Endodermal cell (in vitro differentiated cells): ENCODE measurements at regions not wholly inside any gene's neighbourhood (a gene's known extent, or its start where the extent isn't known, plus 50 kb on each side); places are given as distances from the start of the nearest gene placed in this dataset.

Experiments
- DNase-seq: peaks from one replicate; pipeline ENCODE4 v3.0.0-alpha.2; 2017
- H3K27ac ChIP-seq: 2 replicates; pipeline ENCODE4 v1.5.1; 2013; ENCODE audit warnings: mild to moderate bottlenecking, low read depth, low read length, moderate library complexity
- H3K27me3 ChIP-seq: 2 replicates; pipeline ENCODE4 v1.6.1; 2013; ENCODE audit warnings: mild to moderate bottlenecking, low read length, moderate library complexity; ENCODE audit not compliant: insufficient read depth, control insufficient read depth, poor library complexity, severe bottlenecking
- H3K36me3 ChIP-seq: 2 replicates; pipeline ENCODE4 v1.7.0; 2013; ENCODE audit warnings: mild to moderate bottlenecking, low read length, moderate library complexity; ENCODE audit not compliant: control insufficient read depth, insufficient read depth
- H3K4me1 ChIP-seq: one replicate; pipeline ENCODE4 v1.7.0; 2013; ENCODE audit warnings: low read length; ENCODE audit not compliant: control insufficient read depth, insufficient read depth
- H3K4me3 ChIP-seq: 2 replicates; pipeline ENCODE4 v1.5.1; 2013; ENCODE audit warnings: mild to moderate bottlenecking, low read length, moderate library complexity
- H3K9ac ChIP-seq: 2 replicates; pipeline ENCODE4 v1.6.1; 2013; ENCODE audit warnings: mild to moderate bottlenecking, low read length, moderate library complexity; ENCODE audit not compliant: poor library complexity, severe bottlenecking; ENCODE audit errors: extremely low read depth
- H3K9me3 ChIP-seq: 2 replicates; pipeline ENCODE4 v1.6.1; 2013; ENCODE audit warnings: mild to moderate bottlenecking, low read length, moderate library complexity; ENCODE audit not compliant: control insufficient read depth
- H3K27ac Mint-ChIP-seq: 2 replicates; pipeline ENCODE4 v1.8.0; 2020; ENCODE audit warnings: mixed read lengths
- H3K27me3 Mint-ChIP-seq: 2 replicates; pipeline ENCODE4 v1.8.0; 2021; ENCODE audit warnings: mild to moderate bottlenecking, mixed read lengths; ENCODE audit not compliant: insufficient read depth
- H3K36me3 Mint-ChIP-seq: 2 replicates; pipeline ENCODE4 v1.8.0; 2020; ENCODE audit warnings: low read depth, mixed read lengths
- H3K4me1 Mint-ChIP-seq: 2 replicates; pipeline ENCODE4 v1.8.0; 2020; ENCODE audit warnings: mixed read lengths
- H3K4me3 Mint-ChIP-seq: 2 replicates; pipeline ENCODE4 v1.8.0; 2020; ENCODE audit warnings: mild to moderate bottlenecking, moderate library complexity, mixed read lengths
- H3K9me3 Mint-ChIP-seq: 2 replicates; pipeline ENCODE4 v1.8.0; 2020; ENCODE audit warnings: mild to moderate bottlenecking, mixed read lengths
- CTCF ChIP-seq: fragments of 200-600 bp; sonication (generic); conservative IDR thresholded peaks from 2 replicates; pipeline ENCODE4 v1.5.0; 2021; ENCODE audit warnings: antibody characterized with exemption, mild to moderate bottlenecking
- WGBS, 2 experiments: methylation state at CpG; one replicate each; pipeline versions ENCODE4 v1.1.5 to v1.1.7; 2013; ENCODE audit warnings: missing lambda C conversion rate in 2 of 2, mixed read lengths in 1 of 2; ENCODE audit not compliant: insufficient coverage in 1 of 2, insufficient read length in 1 of 2; 5-methylcytosine and 5-hydroxymethylcytosine counted together

GRCh38 chr11:122040464-122040863 lies 75.6 kb downstream of the BLID start:
- H3K27me3 Mint-ChIP-seq, result no peaks in the 10 kb centered on the region
- H3K9me3 ChIP-seq, result no peaks in the 10 kb centered on the region
- no peak for TF ChIP-seq CTCF
- H3K9me3 Mint-ChIP-seq, result no peaks in the 10 kb centered on the region
- WGBS, 2 experiments, result 33 to 41% methylated on average over 5 to 6 of the region's 6 CpGs
- H3K27ac Mint-ChIP-seq, result no peak overlapping the region
- H3K4me1 Mint-ChIP-seq, result peaks cover 15% of the 10 kb centered on the region
- H3K27ac ChIP-seq, result no peak overlapping the region
- peak; percentile 49 for DNase-seq
- H3K36me3 ChIP-seq, result no peaks in the 10 kb centered on the region
- H3K27me3 ChIP-seq, result no peaks in the 10 kb centered on the region
- H3K4me3 Mint-ChIP-seq, result no peak overlapping the region
- H3K36me3 Mint-ChIP-seq, result no peaks in the 10 kb centered on the region
- no peak overlapping the region for H3K4me3 ChIP-seq
- peaks cover 5% of the 10 kb centered on the region for H3K4me1 ChIP-seq
- H3K9ac ChIP-seq, result no peak overlapping the region

DNA sequence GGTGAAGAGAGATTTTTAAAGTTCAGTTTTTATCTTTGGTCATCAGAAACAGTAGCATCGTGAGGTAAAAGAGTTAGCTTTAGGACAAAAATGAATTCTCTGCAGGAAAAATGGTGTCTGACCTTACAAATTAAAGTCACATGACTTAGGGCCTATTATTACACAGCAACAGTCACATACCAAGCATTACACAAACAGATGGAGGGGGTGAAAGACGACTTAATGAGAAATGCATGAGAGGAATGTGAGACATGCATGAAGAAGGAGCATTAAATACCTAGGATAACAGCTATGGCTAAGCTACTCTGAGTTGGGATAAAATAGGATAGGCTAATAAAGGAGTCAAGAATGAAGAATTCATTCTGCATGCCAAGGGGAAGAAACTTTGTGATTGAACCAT lies 77.5 kb downstream of the BLID start:
- Mint-ChIP-seq H3K4me1 (peaks cover 15% of the 10 kb centered on the region), H3K36me3 (no peaks in the 10 kb centered on the region), H3K4me3 (no peak overlapping the region), H3K27me3 (no peaks in the 10 kb centered on the region), H3K9me3 (no peaks in the 10 kb centered on the region), H3K27ac (no peak overlapping the region)
- Histone ChIP-seq H3K36me3 (no peaks in the 10 kb centered on the region), H3K9me3 (no peaks in the 10 kb centered on the region), H3K4me3 (no peak overlapping the region), H3K9ac (no peak overlapping the region), H3K4me1 (peaks cover 5% of the 10 kb centered on the region), H3K27ac (no peak overlapping the region), H3K27me3 (no peaks in the 10 kb centered on the region)
- WGBS, 2 experiments, result 68% methylated on average over 2 of the region's 2 CpGs; no CpG with 5 or more reads in 1 of the 2 experiments
- no peak for DNase-seq
- TF ChIP-seq CTCF, result no peak

- H3K4me1 ChIP-seq, result peaks cover 5% of the 10 kb centered on the region
- H3K36me3 ChIP-seq, result no peaks in the 10 kb centered on the region
- Mint-ChIP-seq H3K27ac (no peak overlapping the region), H3K9me3 (no peaks in the 10 kb centered on the region), H3K36me3 (no peaks in the 10 kb centered on the region), H3K27me3 (peaks cover 1% of the 10 kb centered on the region), H3K4me1 (peaks cover 15% of the 10 kb centered on the region), H3K4me3 (no peak overlapping the region)
- TF ChIP-seq CTCF, result no peak
- no peaks in the 10 kb centered on the region for H3K9me3 ChIP-seq
- H3K27ac ChIP-seq, result no peak overlapping the region
- no peak for DNase-seq
- H3K27me3 ChIP-seq, result no peaks in the 10 kb centered on the region
- no peak overlapping the region for H3K9ac ChIP-seq
- no peak overlapping the region for H3K4me3 ChIP-seq
These were observed 78.1 kb downstream of the BLID start for GRCh38 chr11:122037911-122038310.
